ENCODE measurements at regions not wholly inside any gene's neighbourhood (a gene's known extent, or its start where the extent isn't known, plus 50 kb on each side); places are given as distances from the start of the nearest gene placed in this dataset.

- no peak for DNase-seq
These were observed 74.3 kb downstream of the RTL6 start for GRCh38 chr22:44423556-44424358.

DNA sequence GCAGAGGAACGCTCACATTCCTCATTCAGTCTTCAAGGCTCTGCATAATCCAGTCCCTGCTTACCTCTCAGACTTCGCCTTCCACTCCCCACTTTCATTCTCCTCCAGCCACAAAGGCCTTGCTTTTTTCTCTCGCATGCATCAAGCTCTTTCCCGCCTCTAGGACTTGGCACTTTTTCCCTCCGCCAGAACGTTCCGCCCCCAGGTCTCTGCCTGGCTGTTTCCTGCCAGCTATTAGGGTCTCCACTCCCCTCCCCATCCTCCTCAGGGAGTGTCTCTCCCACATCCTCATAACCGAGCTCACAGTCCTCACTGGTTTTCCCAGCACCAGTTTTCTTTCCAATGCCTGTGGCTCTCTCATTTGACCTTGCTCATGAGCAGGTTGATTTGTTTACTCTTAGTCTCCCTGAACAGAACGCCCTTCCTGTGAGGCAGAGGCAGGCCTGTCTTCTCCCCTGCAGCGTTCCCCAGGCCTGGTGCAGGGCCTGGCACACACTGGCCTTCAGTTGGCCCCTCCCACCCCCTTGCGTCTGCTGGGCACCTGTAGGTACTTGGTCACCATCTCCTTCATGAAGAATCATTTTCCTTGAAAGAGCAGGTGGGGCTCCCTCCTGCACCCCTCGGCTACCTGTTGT is 75.2 kb downstream of the RTL6 start:
- DNase-seq: no peak

- DNase-seq: no peak
These were observed 78.6 kb downstream of the RTL6 start for GRCh38 chr22:44419429-44419828.

- no peak for DNase-seq
These were observed 84.8 kb downstream of the RTL6 start for GRCh38 chr22:44413211-44413610.

GRCh38 chr22:44412136-44412731 is 85.8 kb downstream of the RTL6 start:
- DNase-seq: no peak

DNA sequence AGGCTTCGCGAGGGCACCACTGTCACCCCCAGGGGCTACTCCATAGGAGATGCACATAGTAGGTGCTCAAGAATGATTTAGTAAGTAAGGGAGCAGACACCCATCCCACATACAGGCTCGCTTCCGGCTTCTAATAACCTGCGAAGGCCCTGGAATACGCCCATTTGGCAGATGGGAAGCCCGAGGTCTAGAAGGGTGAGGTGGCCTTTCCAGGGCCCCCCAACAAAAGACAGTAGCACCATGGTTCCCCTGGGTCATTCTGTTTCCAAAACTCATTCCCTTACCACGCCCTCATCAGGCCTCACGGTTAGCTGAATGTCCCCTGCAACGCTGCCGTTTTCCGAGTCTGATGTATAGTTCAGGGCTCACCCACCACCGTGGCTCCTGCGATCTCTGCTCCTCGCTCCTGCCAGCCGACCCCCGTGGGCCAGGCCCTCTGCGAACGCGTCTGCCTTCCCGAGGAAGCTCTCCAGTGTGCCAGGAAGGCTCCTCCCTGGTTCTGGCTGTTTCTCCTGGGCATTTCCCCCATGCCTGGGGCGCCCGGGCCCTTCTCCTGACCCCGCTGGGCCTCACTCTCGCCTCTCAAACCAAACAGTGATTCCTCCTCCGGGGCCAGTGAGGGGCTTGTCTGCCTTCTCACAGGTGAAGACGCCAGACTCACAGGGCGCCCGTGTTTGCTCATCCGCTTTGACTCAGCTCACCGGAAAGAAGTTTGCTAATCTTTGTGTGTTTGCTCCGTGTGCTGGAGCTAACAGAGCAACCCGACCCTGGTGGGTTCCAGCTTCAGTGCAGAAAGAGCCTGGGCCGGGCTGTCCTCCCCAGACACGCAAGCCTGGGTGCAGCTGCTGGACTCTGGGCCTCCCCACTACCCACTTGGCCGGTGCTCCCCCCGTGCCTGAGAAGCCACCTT is 86.6 kb downstream of the RTL6 start:
- no peak for DNase-seq

DNA sequence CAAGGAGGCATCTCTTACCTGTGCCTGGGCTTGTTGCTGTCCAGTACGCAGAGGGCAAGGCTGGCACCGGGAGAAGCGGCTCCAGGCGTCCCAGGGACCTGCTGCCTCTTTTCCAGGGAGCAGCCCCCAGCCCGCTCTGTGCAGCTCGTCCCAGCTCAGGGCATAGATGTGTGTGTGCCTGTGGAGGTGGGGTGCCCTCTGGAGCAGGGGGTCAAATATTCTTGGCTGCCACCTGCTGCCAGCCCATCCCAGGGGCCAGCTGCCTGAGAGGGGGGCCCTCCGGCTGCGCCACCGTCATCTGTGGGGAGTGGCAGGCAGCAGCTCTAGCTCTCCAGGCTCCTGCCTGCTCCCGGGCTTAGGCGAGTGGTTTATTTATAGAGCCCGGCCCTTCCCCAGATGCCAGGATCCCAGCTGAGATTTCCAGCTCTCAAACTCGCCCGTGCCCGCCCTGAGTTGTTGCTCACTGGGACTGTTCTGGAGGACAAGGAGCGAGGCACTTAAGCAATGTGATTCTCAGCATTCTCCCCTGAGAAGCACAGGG is 87.5 kb downstream of the RTL6 start:
- no peak for DNase-seq

- DNase-seq: no peak
These were observed 88.1 kb downstream of the RTL6 start for GRCh38 chr22:44409974-44410316.

DNA sequence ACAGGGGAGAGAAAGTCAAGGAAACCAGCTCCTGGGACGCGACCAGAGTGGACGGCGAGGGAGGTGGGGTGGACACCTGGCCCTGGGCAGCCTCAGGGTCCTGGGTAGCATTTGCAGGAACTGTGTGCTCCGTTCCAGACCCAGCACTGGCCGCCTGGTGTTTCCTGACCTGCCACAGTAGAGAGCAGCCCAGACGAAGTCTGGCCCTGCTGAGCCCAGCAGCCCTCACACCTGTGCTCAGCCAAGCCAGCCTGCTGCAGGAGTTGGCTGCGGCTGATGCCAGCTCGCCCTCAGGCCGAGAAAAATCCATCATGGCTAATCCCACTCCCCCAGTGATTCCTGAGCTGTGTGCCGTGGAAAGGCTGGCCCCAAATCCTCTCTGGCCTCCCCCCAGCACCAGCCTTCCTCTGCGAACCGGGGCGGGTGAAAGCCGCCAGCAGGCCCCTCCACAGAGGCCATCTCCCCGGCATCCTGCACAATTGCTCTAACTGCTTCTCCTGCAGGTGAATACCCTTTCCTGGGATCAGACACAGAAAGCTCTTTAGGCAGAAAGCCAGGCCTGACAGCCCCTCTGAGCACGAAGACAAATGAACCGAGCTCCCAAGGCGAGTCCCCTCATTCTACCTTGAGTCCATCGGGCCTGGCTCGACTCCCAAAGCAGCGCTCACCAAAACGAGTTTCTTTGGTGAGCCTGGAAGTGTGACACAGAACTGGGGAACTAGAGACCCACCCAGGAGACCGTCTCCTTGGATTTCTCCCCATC is 88.6 kb downstream of the RTL6 start:
- DNase-seq: no peak

DNA sequence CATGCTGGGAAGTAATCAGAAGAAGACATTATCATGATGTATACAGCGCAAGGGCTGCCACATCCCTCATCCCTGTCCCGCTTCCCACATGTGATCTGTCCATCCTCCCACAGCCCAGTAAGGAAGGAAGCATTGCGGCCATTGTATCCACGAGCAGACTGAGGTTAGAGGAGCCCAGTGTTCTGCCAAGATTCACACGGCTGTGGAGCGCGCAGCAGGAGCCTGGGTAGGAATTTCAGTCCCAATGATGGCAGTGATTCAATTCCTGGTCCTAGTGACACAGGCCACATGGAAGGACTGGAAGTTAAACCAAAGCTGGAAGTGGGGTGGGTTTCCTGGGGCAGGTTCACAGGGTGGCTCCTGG is 89.2 kb downstream of the RTL6 start:
- DNase-seq: no peak

GRCh38 chr22:44407987-44408828 is 89.8 kb downstream of the RTL6 start:
- no peak for DNase-seq

- no peak for DNase-seq
These were observed 90.7 kb downstream of the RTL6 start for GRCh38 chr22:44407171-44407986.

GRCh38 chr22:44406341-44407170 is 91.5 kb downstream of the RTL6 start:
- DNase-seq: no peak

DNA sequence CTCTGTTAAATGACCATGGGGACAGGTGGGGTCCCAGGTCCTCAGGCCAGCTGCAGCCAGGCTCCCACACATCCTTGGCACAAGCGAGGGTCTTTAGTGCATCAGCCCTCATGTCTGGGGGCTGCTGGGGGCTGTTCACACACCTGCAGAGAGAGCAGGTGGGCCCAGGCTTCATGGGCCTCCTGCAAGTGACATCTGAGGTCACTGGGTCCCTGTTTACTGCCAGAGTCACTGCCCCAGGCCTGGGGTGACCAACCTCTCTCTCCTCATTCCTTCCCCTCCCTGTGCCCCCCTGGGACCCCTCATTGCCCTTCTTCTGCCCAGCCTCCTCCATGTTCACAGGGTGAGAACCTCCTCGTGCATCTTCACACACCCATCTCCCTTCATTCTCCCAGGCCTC is 92.4 kb downstream of the RTL6 start:
- DNase-seq: no peak

GRCh38 chr22:44404341-44405020 is 91.7 kb upstream of the SHISAL1 start:
- no peak for DNase-seq

DNA sequence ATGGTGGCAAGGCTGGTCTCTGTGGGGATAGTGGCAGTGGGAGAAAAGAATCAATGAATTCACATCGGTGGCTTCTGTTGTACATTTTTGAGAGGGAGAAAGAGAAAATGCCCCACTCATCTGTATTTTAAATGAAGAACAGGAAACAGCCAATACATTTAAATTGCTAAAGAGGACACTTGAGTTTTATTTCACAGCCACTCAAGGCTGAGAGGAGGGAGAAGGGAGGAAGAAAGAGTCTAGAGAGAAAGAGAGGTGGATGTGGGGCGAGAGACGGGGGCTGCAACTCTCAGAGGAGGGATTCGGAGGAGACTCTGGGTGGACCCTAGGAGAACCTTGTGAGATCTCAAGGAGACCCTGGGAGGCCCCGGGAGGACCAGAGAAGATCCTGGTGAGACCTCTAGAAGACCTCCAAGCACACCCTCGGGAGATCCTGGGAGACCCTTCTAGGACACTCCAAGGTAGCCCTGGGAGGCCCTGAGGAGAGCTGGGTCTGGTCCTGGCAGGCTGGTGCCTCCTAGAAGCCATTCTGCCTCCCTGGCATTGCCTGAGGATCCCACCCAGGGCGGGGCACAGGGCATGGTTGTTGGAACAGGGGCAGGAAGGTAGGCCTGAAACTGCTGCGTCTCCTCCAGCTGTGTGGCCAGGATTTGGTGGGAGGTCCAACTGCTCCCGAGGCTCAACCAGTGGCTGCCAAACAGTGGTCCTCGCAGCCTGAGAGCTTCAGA is 91.0 kb upstream of the SHISAL1 start:
- no peak for DNase-seq

DNA sequence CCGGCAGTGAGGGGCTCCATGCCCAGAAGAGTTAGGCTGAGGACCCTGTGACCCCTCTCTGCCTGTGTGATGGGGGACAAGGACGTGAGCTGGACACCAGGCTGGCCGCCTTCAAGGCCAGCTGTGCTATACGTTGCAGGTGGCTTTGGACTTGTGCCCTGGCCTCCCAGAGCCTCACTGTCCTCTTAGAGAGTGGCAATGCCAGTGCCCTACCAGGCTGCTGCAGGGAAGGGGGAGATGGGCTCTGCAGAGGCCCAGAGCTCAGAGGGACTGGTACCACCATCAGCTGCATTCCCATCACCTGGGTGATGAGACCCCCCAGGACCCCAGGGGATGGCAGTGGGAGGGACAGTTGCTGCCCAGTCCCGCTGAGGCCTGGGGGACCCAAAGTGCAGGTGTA is 90.4 kb upstream of the SHISAL1 start:
- no peak for DNase-seq
